HCT116 (cell line): ENCODE measurements at regions not wholly inside any gene's neighbourhood (a gene's known extent, or its start where the extent isn't known, plus 50 kb on each side); places are given as distances from the start of the nearest gene placed in this dataset.

Experiments
- ATAC-seq: fragments of 200-7000 bp; cut with Tn5 transposase; 2 replicates; pipeline ENCODE4 v1.9.1; 2020; ENCODE audit warnings: mild to moderate bottlenecking, moderate library complexity
- BruUV-seq: library from RNA; stranded (reverse); fragments of 400-500 nt; replicated peaks from 2 replicates; lab custom pipeline; 2021; lab: Mats Ljungman, UMichigan
- CTCF ChIA-PET: fragments of 300-600 bp; sonication (Branson Sonifier 250); formaldehyde crosslinking; loops from one replicate; lab custom pipeline; 2021; ENCODE audit warnings: antibody characterized with exemption; lab: Charles Lee
- POLR2A ChIA-PET: fragments of 300-600, 350-600 bp; sonication (Branson Sonifier 250); formaldehyde crosslinking; loops from one replicate; lab custom pipeline; 2021; ENCODE audit warnings: antibody characterized with exemption; lab: Charles Lee
- RAD21 ChIA-PET, 2 experiments: fragments of 300-600 bp; sonication (Branson Sonifier 250); formaldehyde crosslinking; loops; one replicate each; lab custom pipeline; 2023; ENCODE audit warnings: low total read pairs in 2 of 2; ENCODE audit not compliant: uncharacterized antibody in 2 of 2, unreplicated experiment in 2 of 2, low non-redundant PET in 1 of 2; lab: Charles Lee
- DNase-seq: peaks from one replicate; pipeline ENCODE4 v3.0.0-alpha.2; 2010; ENCODE audit warnings: low read depth, low spot score
- H2AFZ ChIP-seq: fragments of 200-600 bp; shearing (Covaris generic), sonication (generic); 2 replicates; pipeline ENCODE4 v1.6.1; 2017; ENCODE audit warnings: low read depth, mixed run types, mixed read lengths, antibody characterized with exemption, low read length; ENCODE audit not compliant: poor library complexity, severe bottlenecking
- H3K27ac ChIP-seq: 2 replicates; pipeline ENCODE4 v1.5.1; 2012; ENCODE audit warnings: low read depth, low read length
- H3K27me3 ChIP-seq: fragments of 200-600 bp; sonication (generic); 2 replicates; pipeline ENCODE4 v1.6.1; 2016; ENCODE audit warnings: mixed run types, low read length, mixed read lengths; ENCODE audit not compliant: insufficient read depth
- H3K36me3 ChIP-seq, 2 experiments: fragments of 200-500 bp in 1 of 2; fragments of 200-600 bp in 1 of 2; sonication (Bioruptor generic) in 1 of 2; sonication (generic) in 1 of 2; 2 replicates each; pipeline versions ENCODE4 v1.5.1 to v1.6.1; 2014 to 2016; ENCODE audit warnings: low read length in 2 of 2, inconsistent platforms in 1 of 2, mixed read lengths in 1 of 2, mixed run types in 1 of 2; ENCODE audit not compliant: insufficient read depth in 2 of 2, control insufficient read depth in 1 of 2
- H3K4me1 ChIP-seq, 2 experiments: fragments of 200-600 bp in 1 of 2; sonication (generic) in 1 of 2; 2 replicates each; pipeline versions ENCODE4 v1.5.1 to v1.6.1; 2012 to 2017; ENCODE audit warnings: low read length in 2 of 2, inconsistent platforms in 1 of 2, mild to moderate bottlenecking in 1 of 2, mixed read lengths in 1 of 2, mixed run types in 1 of 2, moderate library complexity in 1 of 2; ENCODE audit not compliant: insufficient read depth in 2 of 2, control insufficient read depth in 1 of 2
- H3K4me2 ChIP-seq: fragments of 200-600 bp; sonication (generic); 2 replicates; pipeline ENCODE4 v1.6.1; 2017; ENCODE audit warnings: mixed run types, low read length, mixed read lengths
- H3K4me3 ChIP-seq, 2 experiments: fragments of 200-600 bp in 1 of 2; sonication (generic) in 1 of 2; replicated peaks in 1 of 2; 2 replicates each; pipeline ENCODE4 v1.5.1; 2011 to 2016; ENCODE audit warnings: low read length in 2 of 2, control low read depth in 1 of 2, low read depth in 1 of 2, mild to moderate bottlenecking in 1 of 2, mixed read lengths in 1 of 2, mixed run types in 1 of 2
- H3K79me2 ChIP-seq: fragments of 200-600 bp; sonication (generic); 2 replicates; pipeline ENCODE4 v1.6.1; 2017; ENCODE audit warnings: mild to moderate bottlenecking, mixed run types, low read length, moderate library complexity, mixed read lengths; ENCODE audit not compliant: insufficient read depth
- H3K9ac ChIP-seq: fragments of 200-600 bp; sonication (generic); 2 replicates; pipeline ENCODE4 v1.6.1; 2016; ENCODE audit warnings: low read length, mixed read lengths
- H3K9me2 ChIP-seq: fragments of 200-600 bp; sonication (generic), shearing (Covaris generic); 2 replicates; pipeline ENCODE4 v1.6.1; 2017; ENCODE audit warnings: mixed run types, mild to moderate bottlenecking, moderate library complexity; ENCODE audit not compliant: insufficient read depth
- H3K9me3 ChIP-seq, 2 experiments: fragments of 200-500 bp in 1 of 2; fragments of 200-600 bp in 1 of 2; sonication (Bioruptor generic) in 1 of 2; sonication (generic) in 1 of 2; 2 replicates each; pipeline ENCODE4 v1.6.1; 2014 to 2017; ENCODE audit warnings: low read length in 2 of 2, mixed read lengths in 2 of 2, inconsistent platforms in 1 of 2, low read depth in 1 of 2, mild to moderate bottlenecking in 1 of 2, mixed run types in 1 of 2, moderate library complexity in 1 of 2; ENCODE audit not compliant: control insufficient read depth in 1 of 2, insufficient read depth in 1 of 2
- H4K20me1 ChIP-seq: fragments of 200-600 bp; sonication (generic), shearing (Covaris generic); 2 replicates; pipeline ENCODE4 v1.6.1; 2017; ENCODE audit warnings: mixed run types, mild to moderate bottlenecking, moderate library complexity; ENCODE audit not compliant: insufficient read depth
- CBX3 ChIP-seq: IDR thresholded peaks from 2 replicates; pipeline ENCODE4 v1.6.1; 2012; ENCODE audit warnings: low read depth
- EGR1 ChIP-seq: IDR thresholded peaks from 2 replicates; pipeline ENCODE4 v1.6.1; 2012; ENCODE audit warnings: low read depth
- EZH2 ChIP-seq: fragments of 200-600 bp; sonication (generic); IDR thresholded peaks from 2 replicates; pipeline ENCODE4 v1.6.1; 2017; ENCODE audit warnings: antibody characterized with exemption, mixed run types
- EZH2phosphoT487 ChIP-seq: fragments of 200-600 bp; IDR thresholded peaks from 2 replicates; pipeline ENCODE4 v1.6.1; 2018; ENCODE audit warnings: antibody characterized with exemption, borderline replicate concordance
- JUND ChIP-seq: IDR thresholded peaks from 2 replicates; pipeline ENCODE4 v1.6.1; 2012
- POLR2AphosphoS5 ChIP-seq: IDR thresholded peaks from 2 replicates; pipeline ENCODE4 v1.6.1; 2011; ENCODE audit warnings: mild to moderate bottlenecking, low read depth, low read length, moderate library complexity
- RAD21 ChIP-seq: IDR thresholded peaks from 2 replicates; pipeline ENCODE4 v1.6.1; 2012; ENCODE audit warnings: low read depth, mild to moderate bottlenecking
- SIN3A ChIP-seq: IDR thresholded peaks from 2 replicates; pipeline ENCODE4 v1.6.1; 2012; ENCODE audit warnings: low read depth
- SRF ChIP-seq: IDR thresholded peaks from 2 replicates; pipeline ENCODE4 v1.6.1; 2012; ENCODE audit warnings: low read depth
- TCF7L2 ChIP-seq: IDR thresholded peaks from 2 replicates; pipeline ENCODE4 v1.7.0; 2011; ENCODE audit warnings: borderline replicate concordance, inconsistent platforms; ENCODE audit not compliant: insufficient read depth, insufficient read length; ENCODE audit errors: extremely low read depth
- YY1 ChIP-seq: IDR thresholded peaks from 2 replicates; pipeline ENCODE4 v1.6.1; 2011; ENCODE audit warnings: low read length, low read depth, moderate library complexity, mild to moderate bottlenecking; ENCODE audit not compliant: insufficient replicate concordance; ENCODE audit errors: extremely low read depth
- ZFX ChIP-seq: fragments of 450-650 bp; IDR thresholded peaks from 2 replicates; pipeline ENCODE4 v1.6.1; 2017
- ZNF274 ChIP-seq: fragments of 200-500 bp; sonication (Bioruptor generic); IDR thresholded peaks from 2 replicates; pipeline ENCODE4 v1.6.1; 2014; ENCODE audit warnings: mild to moderate bottlenecking, low read depth, low read length, inconsistent platforms
- intact Hi-C: fragments of 100-400 bp; cut with micrococcal nuclease; formaldehyde crosslinking; loops from 2 replicates; pipeline ENCODE4 v1.10.0; 2022
- TF ChIP-seq, protein P1 (sequence below): IDR thresholded peaks from 2 replicates; pipeline ENCODE4 v1.6.1; 2012; ENCODE audit warnings: low read depth
- TF ChIP-seq, protein P2 (sequence below): IDR thresholded peaks from 2 replicates; pipeline ENCODE4 v1.6.1; 2012
- TF ChIP-seq, protein P3 (sequence below): IDR thresholded peaks from 2 replicates; pipeline ENCODE4 v1.6.1; 2012
- TF ChIP-seq, protein P4 (sequence below): IDR thresholded peaks from 2 replicates; pipeline ENCODE4 v1.6.1; 2011; ENCODE audit warnings: mild to moderate bottlenecking, low read length, moderate library complexity; ENCODE audit not compliant: insufficient replicate concordance; ENCODE audit errors: extremely low read depth

DNA sequence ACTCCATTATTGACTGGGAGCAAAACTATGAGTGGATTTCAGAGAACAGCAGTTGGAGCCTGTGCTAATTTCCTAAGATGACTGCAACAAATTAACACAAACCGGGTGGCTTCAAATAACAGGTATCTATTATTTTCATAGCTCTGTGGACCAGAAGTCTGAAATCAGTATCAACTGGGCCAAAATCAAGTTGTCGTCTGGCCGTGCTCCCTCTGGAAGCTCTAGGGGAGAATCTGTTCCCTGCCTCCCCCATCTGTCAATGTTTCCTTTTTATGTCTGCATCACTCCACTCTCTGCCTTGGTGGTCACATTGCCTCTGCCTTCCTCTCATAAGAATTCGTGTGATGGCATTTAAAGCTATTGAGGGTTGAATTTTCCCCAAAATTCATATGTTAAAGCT, 269.8 kb downstream of the TMX3 start:
- peaks cover 0 to 4% of the 10 kb centered on the region in 2 experiments; a peak in 2 of 4 replicates for H3K9me3 ChIP-seq
- BruUV-seq = no TSS peak
- H3K27me3 ChIP-seq = no peaks in the 10 kb centered on the region
- H3K4me2 ChIP-seq = no peak overlapping the region
- H3K79me2 ChIP-seq = no peaks in the 10 kb centered on the region
- no peaks in the 10 kb centered on the region for H3K9me2 ChIP-seq
- H3K4me1 ChIP-seq = no peaks in the 10 kb centered on the region
- H3K4me3 ChIP-seq = no peak overlapping the region
- no peak overlapping the region for H3K9ac ChIP-seq
- POLR2A ChIA-PET = no interaction called here
- no peaks in the 10 kb centered on the region for H4K20me1 ChIP-seq
- no peak for TF ChIP-seq SIN3A
- TF ChIP-seq, protein P1, sequence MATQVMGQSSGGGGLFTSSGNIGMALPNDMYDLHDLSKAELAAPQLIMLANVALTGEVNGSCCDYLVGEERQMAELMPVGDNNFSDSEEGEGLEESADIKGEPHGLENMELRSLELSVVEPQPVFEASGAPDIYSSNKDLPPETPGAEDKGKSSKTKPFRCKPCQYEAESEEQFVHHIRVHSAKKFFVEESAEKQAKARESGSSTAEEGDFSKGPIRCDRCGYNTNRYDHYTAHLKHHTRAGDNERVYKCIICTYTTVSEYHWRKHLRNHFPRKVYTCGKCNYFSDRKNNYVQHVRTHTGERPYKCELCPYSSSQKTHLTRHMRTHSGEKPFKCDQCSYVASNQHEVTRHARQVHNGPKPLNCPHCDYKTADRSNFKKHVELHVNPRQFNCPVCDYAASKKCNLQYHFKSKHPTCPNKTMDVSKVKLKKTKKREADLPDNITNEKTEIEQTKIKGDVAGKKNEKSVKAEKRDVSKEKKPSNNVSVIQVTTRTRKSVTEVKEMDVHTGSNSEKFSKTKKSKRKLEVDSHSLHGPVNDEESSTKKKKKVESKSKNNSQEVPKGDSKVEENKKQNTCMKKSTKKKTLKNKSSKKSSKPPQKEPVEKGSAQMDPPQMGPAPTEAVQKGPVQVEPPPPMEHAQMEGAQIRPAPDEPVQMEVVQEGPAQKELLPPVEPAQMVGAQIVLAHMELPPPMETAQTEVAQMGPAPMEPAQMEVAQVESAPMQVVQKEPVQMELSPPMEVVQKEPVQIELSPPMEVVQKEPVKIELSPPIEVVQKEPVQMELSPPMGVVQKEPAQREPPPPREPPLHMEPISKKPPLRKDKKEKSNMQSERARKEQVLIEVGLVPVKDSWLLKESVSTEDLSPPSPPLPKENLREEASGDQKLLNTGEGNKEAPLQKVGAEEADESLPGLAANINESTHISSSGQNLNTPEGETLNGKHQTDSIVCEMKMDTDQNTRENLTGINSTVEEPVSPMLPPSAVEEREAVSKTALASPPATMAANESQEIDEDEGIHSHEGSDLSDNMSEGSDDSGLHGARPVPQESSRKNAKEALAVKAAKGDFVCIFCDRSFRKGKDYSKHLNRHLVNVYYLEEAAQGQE = no peak
- TF ChIP-seq YY1 = no peak
- no peak for TF ChIP-seq ZFX
- TF ChIP-seq EGR1 = no peak
- no peak for TF ChIP-seq TCF7L2
- TF ChIP-seq RAD21 = no peak
- no peak for TF ChIP-seq CBX3
- no peak for TF ChIP-seq JUND
- no peak for TF ChIP-seq SRF
- TF ChIP-seq ZNF274 = no peak
- TF ChIP-seq, protein P2, sequence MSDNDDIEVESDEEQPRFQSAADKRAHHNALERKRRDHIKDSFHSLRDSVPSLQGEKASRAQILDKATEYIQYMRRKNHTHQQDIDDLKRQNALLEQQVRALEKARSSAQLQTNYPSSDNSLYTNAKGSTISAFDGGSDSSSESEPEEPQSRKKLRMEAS = no peak
- TF ChIP-seq EZH2 = no peak
- no peak for TF ChIP-seq POLR2AphosphoS5
- TF ChIP-seq, protein P3, sequence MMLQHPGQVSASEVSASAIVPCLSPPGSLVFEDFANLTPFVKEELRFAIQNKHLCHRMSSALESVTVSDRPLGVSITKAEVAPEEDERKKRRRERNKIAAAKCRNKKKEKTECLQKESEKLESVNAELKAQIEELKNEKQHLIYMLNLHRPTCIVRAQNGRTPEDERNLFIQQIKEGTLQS = no peak
- no peak for TF ChIP-seq EZH2phosphoT487
- TF ChIP-seq, protein P4, sequence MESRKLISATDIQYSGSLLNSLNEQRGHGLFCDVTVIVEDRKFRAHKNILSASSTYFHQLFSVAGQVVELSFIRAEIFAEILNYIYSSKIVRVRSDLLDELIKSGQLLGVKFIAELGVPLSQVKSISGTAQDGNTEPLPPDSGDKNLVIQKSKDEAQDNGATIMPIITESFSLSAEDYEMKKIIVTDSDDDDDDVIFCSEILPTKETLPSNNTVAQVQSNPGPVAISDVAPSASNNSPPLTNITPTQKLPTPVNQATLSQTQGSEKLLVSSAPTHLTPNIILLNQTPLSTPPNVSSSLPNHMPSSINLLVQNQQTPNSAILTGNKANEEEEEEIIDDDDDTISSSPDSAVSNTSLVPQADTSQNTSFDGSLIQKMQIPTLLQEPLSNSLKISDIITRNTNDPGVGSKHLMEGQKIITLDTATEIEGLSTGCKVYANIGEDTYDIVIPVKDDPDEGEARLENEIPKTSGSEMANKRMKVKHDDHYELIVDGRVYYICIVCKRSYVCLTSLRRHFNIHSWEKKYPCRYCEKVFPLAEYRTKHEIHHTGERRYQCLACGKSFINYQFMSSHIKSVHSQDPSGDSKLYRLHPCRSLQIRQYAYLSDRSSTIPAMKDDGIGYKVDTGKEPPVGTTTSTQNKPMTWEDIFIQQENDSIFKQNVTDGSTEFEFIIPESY = no peak
- no peak for DNase-seq
- no peak overlapping the region for H2AFZ ChIP-seq
- no peak for ATAC-seq
- RAD21 ChIA-PET = no interaction called here
- CTCF ChIA-PET = no interaction called here
- intact Hi-C loops = no loop called here
- H3K27ac ChIP-seq = no peak overlapping the region
- no peaks in the 10 kb centered on the region for H3K36me3 ChIP-seq
